ENCODE measurements at regions not wholly inside any gene's neighbourhood (a gene's known extent, or its start where the extent isn't known, plus 50 kb on each side); places are given as distances from the start of the nearest gene placed in this dataset.

- DNase-seq = no peak
- Histone ChIP-seq H3K36me3 (no peaks in the 10 kb centered on the region), H3K4me1 (peaks cover 0 to 38% (median 12%) of the 10 kb centered on the region in 6 donors), H3K27ac (peak overlapping the region in 2 of 8 donors; percentile 0 to 20), H3K27me3 (replicated peaks in 1 of 7) (peaks cover 0 to 4% (median 0%) of the 10 kb centered on the region in 7 donors), H3K9me3 (no peaks in the 10 kb centered on the region), H3K4me3 (no peak overlapping the region)
- TF ChIP-seq POLR2AphosphoS5 (IDR thresholded peaks at IDR 0.05) = no peak
- no peak for TF ChIP-seq CTCF (IDR thresholded peaks at IDR 0.05 in 8 of 11, conservative IDR thresholded peaks at IDR 0.05 in 3 of 11)
- no peak for TF ChIP-seq POLR2A (IDR thresholded peaks at IDR 0.05)
- intact Hi-C loops (cut with DNase I; ENCODE audit: low total_unique reads) = no loop called here
- WGBS, 5 donors = 81 to 94% (median 85%) methylated on average over 10 to 11 of the region's 11 CpGs
Observed at GRCh38 chr21:39037807-39038405, 145.3 kb downstream of the PSMG1 start.

- no peak for TF ChIP-seq POLR2AphosphoS5 (IDR thresholded peaks at IDR 0.05)
- no peak for TF ChIP-seq CTCF (IDR thresholded peaks at IDR 0.05 in 8 of 11, conservative IDR thresholded peaks at IDR 0.05 in 3 of 11)
- TF ChIP-seq POLR2A (IDR thresholded peaks at IDR 0.05) = no peak
- no peak for DNase-seq
- H3K4me1 ChIP-seq = peaks cover 0 to 37% (median 12%) of the 10 kb centered on the region in 6 donors
- no peak overlapping the region for H3K27ac ChIP-seq
- intact Hi-C loops (cut with DNase I; ENCODE audit: low total_unique reads) = no loop called here
- H3K27me3 ChIP-seq (replicated peaks in 1 of 7) = peaks cover 0 to 4% (median 0%) of the 10 kb centered on the region in 7 donors
- H3K4me3 ChIP-seq = no peak overlapping the region
- H3K36me3 ChIP-seq = no peaks in the 10 kb centered on the region
- WGBS, 5 donors = 69 to 81% (median 76%) methylated on average over 8 of the region's 8 CpGs
- H3K9me3 ChIP-seq = no peaks in the 10 kb centered on the region
Observed at GRCh38 chr21:39036581-39036980, 146.7 kb downstream of the PSMG1 start.

- H3K27ac ChIP-seq = no peak overlapping the region
- DNase-seq = no peak
- peaks cover 0 to 4% (median 0%) of the 10 kb centered on the region in 7 donors for H3K27me3 ChIP-seq (replicated peaks in 1 of 7)
Observed at GRCh38 chr21:39034590-39035536, 148.4 kb downstream of the PSMG1 start.

More at GRCh38 chr21:39034590-39035536, 148.4 kb downstream of the PSMG1 start:
- 62 to 91% (median 77%) methylated on average over 12 of the region's 12 CpGs for WGBS, 5 donors
- no peaks in the 10 kb centered on the region for H3K36me3 ChIP-seq
- intact Hi-C loops (cut with DNase I; ENCODE audit: low total_unique reads) = no loop called here
- H3K4me3 ChIP-seq = no peak overlapping the region
- TF ChIP-seq CTCF (IDR thresholded peaks at IDR 0.05 in 8 of 11, conservative IDR thresholded peaks at IDR 0.05 in 3 of 11) (no peak), POLR2AphosphoS5 (IDR thresholded peaks at IDR 0.05) (no peak), POLR2A (IDR thresholded peaks at IDR 0.05) (no peak)
- no peaks in the 10 kb centered on the region for H3K9me3 ChIP-seq
- H3K4me1 ChIP-seq = peaks cover 2 to 24% (median 5%) of the 10 kb centered on the region in 6 donors
